ENCODE measurements at regions not wholly inside any gene's neighbourhood (a gene's known extent, or its start where the extent isn't known, plus 50 kb on each side); places are given as distances from the start of the nearest gene placed in this dataset.

- TF ChIP-seq, protein P1, sequence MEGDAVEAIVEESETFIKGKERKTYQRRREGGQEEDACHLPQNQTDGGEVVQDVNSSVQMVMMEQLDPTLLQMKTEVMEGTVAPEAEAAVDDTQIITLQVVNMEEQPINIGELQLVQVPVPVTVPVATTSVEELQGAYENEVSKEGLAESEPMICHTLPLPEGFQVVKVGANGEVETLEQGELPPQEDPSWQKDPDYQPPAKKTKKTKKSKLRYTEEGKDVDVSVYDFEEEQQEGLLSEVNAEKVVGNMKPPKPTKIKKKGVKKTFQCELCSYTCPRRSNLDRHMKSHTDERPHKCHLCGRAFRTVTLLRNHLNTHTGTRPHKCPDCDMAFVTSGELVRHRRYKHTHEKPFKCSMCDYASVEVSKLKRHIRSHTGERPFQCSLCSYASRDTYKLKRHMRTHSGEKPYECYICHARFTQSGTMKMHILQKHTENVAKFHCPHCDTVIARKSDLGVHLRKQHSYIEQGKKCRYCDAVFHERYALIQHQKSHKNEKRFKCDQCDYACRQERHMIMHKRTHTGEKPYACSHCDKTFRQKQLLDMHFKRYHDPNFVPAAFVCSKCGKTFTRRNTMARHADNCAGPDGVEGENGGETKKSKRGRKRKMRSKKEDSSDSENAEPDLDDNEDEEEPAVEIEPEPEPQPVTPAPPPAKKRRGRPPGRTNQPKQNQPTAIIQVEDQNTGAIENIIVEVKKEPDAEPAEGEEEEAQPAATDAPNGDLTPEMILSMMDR (IDR thresholded peaks at IDR 0.05; ENCODE audit: insufficient read depth, low read length, poor library complexity, severe bottlenecking): no peak
- no peak for TF ChIP-seq EZH2phosphoT487 (conservative IDR thresholded peaks at IDR 0.05; ENCODE audit: low read length)
Observed at GRCh38 chr5:113764382-113764781, 250.9 kb downstream of the YTHDC2 start.

Measured in SU-DHL-6 (cell line).